ENCODE measurements at regions not wholly inside any gene's neighbourhood (a gene's known extent, or its start where the extent isn't known, plus 50 kb on each side); places are given as distances from the start of the nearest gene placed in this dataset.

DNA sequence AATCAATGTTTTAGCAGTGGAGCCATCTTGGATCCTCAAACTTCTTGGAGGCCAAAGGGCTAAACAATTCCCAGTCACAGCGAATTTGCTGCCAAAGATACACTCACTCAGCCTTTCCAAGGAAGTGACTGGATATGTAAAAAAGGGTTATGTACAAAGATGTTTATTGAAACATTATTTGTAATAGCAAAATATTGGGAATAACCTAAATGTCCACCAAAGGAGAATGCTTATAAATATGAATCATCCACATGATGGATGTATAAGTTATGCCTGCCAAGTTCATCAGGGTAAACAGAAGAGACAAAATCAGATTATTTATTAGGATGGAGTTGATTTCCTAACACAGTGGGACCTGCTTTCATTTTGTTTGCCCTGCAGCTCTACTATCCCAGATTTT lies 145.2 kb upstream of the ABCA1 start:
- no peak overlapping the region for H3K4me3 ChIP-seq (ENCODE audit: low read depth, low read length, poor library complexity, severe bottlenecking)
- H3K4me1 ChIP-seq (ENCODE audit: insufficient read depth, low read length, poor library complexity, severe bottlenecking): no peaks in the 10 kb centered on the region
- CTCF ChIA-PET (ENCODE audit: unreplicated experiment): no interaction called here
- no peak for DNase-seq (ENCODE audit: low spot score)
- TF ChIP-seq, protein P1, sequence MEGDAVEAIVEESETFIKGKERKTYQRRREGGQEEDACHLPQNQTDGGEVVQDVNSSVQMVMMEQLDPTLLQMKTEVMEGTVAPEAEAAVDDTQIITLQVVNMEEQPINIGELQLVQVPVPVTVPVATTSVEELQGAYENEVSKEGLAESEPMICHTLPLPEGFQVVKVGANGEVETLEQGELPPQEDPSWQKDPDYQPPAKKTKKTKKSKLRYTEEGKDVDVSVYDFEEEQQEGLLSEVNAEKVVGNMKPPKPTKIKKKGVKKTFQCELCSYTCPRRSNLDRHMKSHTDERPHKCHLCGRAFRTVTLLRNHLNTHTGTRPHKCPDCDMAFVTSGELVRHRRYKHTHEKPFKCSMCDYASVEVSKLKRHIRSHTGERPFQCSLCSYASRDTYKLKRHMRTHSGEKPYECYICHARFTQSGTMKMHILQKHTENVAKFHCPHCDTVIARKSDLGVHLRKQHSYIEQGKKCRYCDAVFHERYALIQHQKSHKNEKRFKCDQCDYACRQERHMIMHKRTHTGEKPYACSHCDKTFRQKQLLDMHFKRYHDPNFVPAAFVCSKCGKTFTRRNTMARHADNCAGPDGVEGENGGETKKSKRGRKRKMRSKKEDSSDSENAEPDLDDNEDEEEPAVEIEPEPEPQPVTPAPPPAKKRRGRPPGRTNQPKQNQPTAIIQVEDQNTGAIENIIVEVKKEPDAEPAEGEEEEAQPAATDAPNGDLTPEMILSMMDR (conservative IDR thresholded peaks at IDR 0.05; ENCODE audit: low read length): no peak
- no peak for TF ChIP-seq EZH2phosphoT487 (IDR thresholded peaks at IDR 0.05; ENCODE audit: borderline replicate concordance, low read depth, low read length)
- no TSS peak for BruUV-seq (replicated peaks)
- H3K36me3 ChIP-seq (ENCODE audit: insufficient read depth, low read length): no peaks in the 10 kb centered on the region
- no peaks in the 10 kb centered on the region for H3K79me2 ChIP-seq (ENCODE audit: insufficient read depth, low read depth, low read length)
- no peak overlapping the region for H3K27ac ChIP-seq (ENCODE audit: low read depth, low read length, poor library complexity, severe bottlenecking)
- H2AFZ ChIP-seq (ENCODE audit: low read length): no peak overlapping the region
- no peaks in the 10 kb centered on the region for H3K9me2 ChIP-seq (ENCODE audit: insufficient read depth, low read length)
- intact Hi-C loops (cut with micrococcal nuclease; ENCODE audit: unreplicated experiment): no loop called here
- no peak overlapping the region for H3K4me2 ChIP-seq (ENCODE audit: low read length)
- no peaks in the 10 kb centered on the region for H3K9me3 ChIP-seq (ENCODE audit: low read length)
- POLR2A ChIA-PET: interaction anchor here (0.6 to 1.1 kb wide), 3 partner anchors 8 to 614 kb away, joined by 3 to 6 read pairs (median 3); no protein-coding TSS in a partner anchor
- no peaks in the 10 kb centered on the region for H4K20me1 ChIP-seq (ENCODE audit: insufficient read depth, low read length)

DNA sequence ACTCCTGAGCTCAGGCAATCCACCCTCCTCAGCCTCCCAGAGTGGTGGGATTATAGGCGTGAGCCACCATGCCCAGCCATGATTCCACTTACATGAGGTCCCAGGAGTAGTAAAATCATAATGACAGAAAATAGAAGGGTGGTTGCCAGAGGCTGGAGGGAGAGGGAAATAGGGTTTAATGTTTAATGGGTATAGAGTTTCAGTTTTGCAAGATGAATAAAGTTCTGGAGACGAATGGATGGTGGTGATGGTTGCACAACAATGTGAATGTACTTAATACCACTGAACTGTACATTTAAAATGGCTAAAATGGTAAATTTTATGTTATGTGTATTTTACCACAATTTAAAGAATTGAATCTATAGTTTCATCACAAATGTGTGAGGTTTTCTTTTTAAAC lies 146.5 kb upstream of the ABCA1 start:
- no peaks in the 10 kb centered on the region for H4K20me1 ChIP-seq (ENCODE audit: insufficient read depth, low read length)
- TF ChIP-seq, protein P1 (conservative IDR thresholded peaks at IDR 0.05; ENCODE audit: low read length): no peak
- no peak for TF ChIP-seq EZH2phosphoT487 (IDR thresholded peaks at IDR 0.05; ENCODE audit: borderline replicate concordance, low read depth, low read length)
- no peaks in the 10 kb centered on the region for H3K36me3 ChIP-seq (ENCODE audit: insufficient read depth, low read length)
- no peak for DNase-seq (ENCODE audit: low spot score)
- no peaks in the 10 kb centered on the region for H3K79me2 ChIP-seq (ENCODE audit: insufficient read depth, low read depth, low read length)
- POLR2A ChIA-PET: interaction anchor here (0.6 to 0.7 kb wide), 2 partner anchors 174 to 439 kb away, joined by 4 to 8 read pairs; no protein-coding TSS in a partner anchor
- no peaks in the 10 kb centered on the region for H3K4me1 ChIP-seq (ENCODE audit: insufficient read depth, low read length, poor library complexity, severe bottlenecking)
- no TSS peak for BruUV-seq (replicated peaks)
- no peaks in the 10 kb centered on the region for H3K9me2 ChIP-seq (ENCODE audit: insufficient read depth, low read length)
- intact Hi-C loops (cut with micrococcal nuclease; ENCODE audit: unreplicated experiment): no loop called here
- no peak overlapping the region for H2AFZ ChIP-seq (ENCODE audit: low read length)
- no peaks in the 10 kb centered on the region for H3K9me3 ChIP-seq (ENCODE audit: low read length)
- no peak overlapping the region for H3K4me2 ChIP-seq (ENCODE audit: low read length)
- CTCF ChIA-PET (ENCODE audit: unreplicated experiment): no interaction called here
- no peak overlapping the region for H3K4me3 ChIP-seq (ENCODE audit: low read depth, low read length, poor library complexity, severe bottlenecking)
- no peak overlapping the region for H3K27ac ChIP-seq (ENCODE audit: low read depth, low read length, poor library complexity, severe bottlenecking)

DNA sequence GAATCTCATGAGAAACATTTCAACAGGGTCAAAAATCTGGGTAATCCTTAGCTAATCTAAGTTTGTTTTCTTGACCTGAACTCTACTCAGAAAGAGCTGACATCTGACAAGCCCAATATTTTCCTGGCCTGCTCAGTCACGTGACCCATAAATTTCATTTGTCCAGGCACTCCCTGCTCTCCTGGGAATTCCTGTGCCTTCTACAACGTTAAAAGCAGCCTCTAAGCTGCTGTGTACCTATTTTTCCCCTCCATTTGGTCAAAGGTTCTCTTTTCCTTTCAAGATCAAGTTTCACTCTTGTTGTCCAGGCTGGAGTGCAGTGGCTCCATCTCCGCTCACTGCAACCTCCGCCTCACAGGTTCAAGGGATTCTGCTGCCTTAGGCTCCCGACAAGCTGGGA lies 148.8 kb upstream of the ABCA1 start:
- CTCF ChIA-PET (ENCODE audit: unreplicated experiment): no interaction called here
- no peaks in the 10 kb centered on the region for H3K36me3 ChIP-seq (ENCODE audit: insufficient read depth, low read length)

More for the DNA sequence above, 148.8 kb upstream of the ABCA1 start:
- DNase-seq (ENCODE audit: low spot score): no peak
- Histone ChIP-seq H3K4me1 (ENCODE audit: insufficient read depth, low read length, poor library complexity, severe bottlenecking) (no peaks in the 10 kb centered on the region), H3K4me2 (ENCODE audit: low read length) (no peak overlapping the region), H2AFZ (ENCODE audit: low read length) (no peak overlapping the region), H3K79me2 (ENCODE audit: insufficient read depth, low read depth, low read length) (no peaks in the 10 kb centered on the region), H3K9me3 (ENCODE audit: low read length) (no peaks in the 10 kb centered on the region), H3K9me2 (ENCODE audit: insufficient read depth, low read length) (no peaks in the 10 kb centered on the region), H3K27ac (ENCODE audit: low read depth, low read length, poor library complexity, severe bottlenecking) (no peak overlapping the region), H4K20me1 (ENCODE audit: insufficient read depth, low read length) (no peaks in the 10 kb centered on the region), H3K4me3 (ENCODE audit: low read depth, low read length, poor library complexity, severe bottlenecking) (no peak overlapping the region)
- BruUV-seq (replicated peaks): no TSS peak
- TF ChIP-seq EZH2phosphoT487 (IDR thresholded peaks at IDR 0.05; ENCODE audit: borderline replicate concordance, low read depth, low read length): no peak
- TF ChIP-seq, protein P1 (conservative IDR thresholded peaks at IDR 0.05; ENCODE audit: low read length): no peak
- POLR2A ChIA-PET: interaction anchor here (1.1 kb wide), 1 partner anchor 11 kb away, joined by 4 read pairs; no protein-coding TSS in a partner anchor
- intact Hi-C loops (cut with micrococcal nuclease; ENCODE audit: unreplicated experiment): no loop called here

All from OCI-LY7 (cell line).